Gastroesophageal sphincter (tissue), 3 donors: ENCODE measurements at regions not wholly inside any gene's neighbourhood (a gene's known extent, or its start where the extent isn't known, plus 50 kb on each side); places are given as distances from the start of the nearest gene placed in this dataset.

Source experiments
- POLR2A ChIP-seq, 2 donors: fragments of 450-650 bp; IDR thresholded peaks; one replicate each; pipeline ENCODE4 v1.6.1; 2017; ENCODE audit warnings: antibody characterized with exemption in 2 of 2, mild to moderate bottlenecking in 2 of 2, moderate library complexity in 1 of 2
- TF ChIP-seq, protein P1 (sequence below), 4 experiments: fragments of 200-600 bp in 2 of 4; fragments of 450-650 bp in 2 of 4; sonication (generic) in 1 of 4; IDR thresholded peaks; one replicate each; pipeline ENCODE4 v1.5.1; 2017 to 2019; ENCODE audit warnings: antibody characterized with exemption in 4 of 4, mild to moderate bottlenecking in 2 of 4, moderate library complexity in 2 of 4

DNA sequence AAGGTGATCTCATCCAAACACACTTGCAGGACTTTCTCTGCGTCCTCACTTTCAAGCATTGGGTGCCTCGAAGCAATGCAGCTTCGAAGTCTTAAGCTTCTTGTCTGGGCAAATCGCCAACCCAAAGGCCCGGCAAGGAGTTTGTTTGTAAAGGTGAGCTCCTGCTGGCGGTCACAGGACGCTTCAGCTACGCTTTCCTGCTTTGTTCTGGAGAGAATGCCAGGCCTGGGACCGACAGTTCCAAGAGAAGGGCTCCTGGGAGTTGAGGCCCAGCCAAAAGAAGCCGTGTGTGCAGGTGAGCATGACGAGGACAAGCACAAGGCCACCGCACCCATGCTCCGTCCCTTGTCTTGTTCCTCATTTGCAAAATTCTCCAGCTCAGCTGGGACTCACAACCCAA lies 106.6 kb upstream of the DOCK1 start:
- no peak for TF ChIP-seq POLR2A (IDR thresholded peaks at IDR 0.05)
- TF ChIP-seq, protein P1, sequence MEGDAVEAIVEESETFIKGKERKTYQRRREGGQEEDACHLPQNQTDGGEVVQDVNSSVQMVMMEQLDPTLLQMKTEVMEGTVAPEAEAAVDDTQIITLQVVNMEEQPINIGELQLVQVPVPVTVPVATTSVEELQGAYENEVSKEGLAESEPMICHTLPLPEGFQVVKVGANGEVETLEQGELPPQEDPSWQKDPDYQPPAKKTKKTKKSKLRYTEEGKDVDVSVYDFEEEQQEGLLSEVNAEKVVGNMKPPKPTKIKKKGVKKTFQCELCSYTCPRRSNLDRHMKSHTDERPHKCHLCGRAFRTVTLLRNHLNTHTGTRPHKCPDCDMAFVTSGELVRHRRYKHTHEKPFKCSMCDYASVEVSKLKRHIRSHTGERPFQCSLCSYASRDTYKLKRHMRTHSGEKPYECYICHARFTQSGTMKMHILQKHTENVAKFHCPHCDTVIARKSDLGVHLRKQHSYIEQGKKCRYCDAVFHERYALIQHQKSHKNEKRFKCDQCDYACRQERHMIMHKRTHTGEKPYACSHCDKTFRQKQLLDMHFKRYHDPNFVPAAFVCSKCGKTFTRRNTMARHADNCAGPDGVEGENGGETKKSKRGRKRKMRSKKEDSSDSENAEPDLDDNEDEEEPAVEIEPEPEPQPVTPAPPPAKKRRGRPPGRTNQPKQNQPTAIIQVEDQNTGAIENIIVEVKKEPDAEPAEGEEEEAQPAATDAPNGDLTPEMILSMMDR (IDR thresholded peaks at IDR 0.05) = no peak
